Activated CD4-positive, alpha-beta T cell treated with anti-CD3 and anti-CD28 coated beads for 24 hours (primary cell): ENCODE measurements at regions not wholly inside any gene's neighbourhood (a gene's known extent, or its start where the extent isn't known, plus 50 kb on each side); places are given as distances from the start of the nearest gene placed in this dataset.

Source experiments
- DNase-seq, 2 donors: peaks; one replicate each; pipeline ENCODE4 v3.0.0-alpha.2; 2020; ENCODE audit warnings: low read depth in 2 of 2

DNA sequence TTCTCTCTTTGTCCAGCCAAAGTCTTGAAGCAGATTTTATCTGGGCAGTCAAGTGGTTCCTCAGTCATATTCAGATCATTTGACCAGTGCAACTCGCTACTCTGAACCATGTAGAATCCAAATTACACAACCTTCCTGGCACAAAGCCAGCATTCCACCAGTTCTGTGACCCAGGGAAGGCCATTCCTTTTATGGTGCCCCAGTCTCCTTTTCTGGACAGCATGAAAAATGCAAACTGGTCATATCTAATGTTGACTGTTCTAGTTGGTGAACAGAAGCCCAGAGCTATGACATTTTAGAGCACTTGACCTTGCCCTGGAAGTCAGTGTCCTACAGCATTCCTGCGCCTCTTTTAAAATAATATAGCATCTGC, 364.6 kb downstream of the BRINP1 start:
- DNase-seq = no peak

DNA sequence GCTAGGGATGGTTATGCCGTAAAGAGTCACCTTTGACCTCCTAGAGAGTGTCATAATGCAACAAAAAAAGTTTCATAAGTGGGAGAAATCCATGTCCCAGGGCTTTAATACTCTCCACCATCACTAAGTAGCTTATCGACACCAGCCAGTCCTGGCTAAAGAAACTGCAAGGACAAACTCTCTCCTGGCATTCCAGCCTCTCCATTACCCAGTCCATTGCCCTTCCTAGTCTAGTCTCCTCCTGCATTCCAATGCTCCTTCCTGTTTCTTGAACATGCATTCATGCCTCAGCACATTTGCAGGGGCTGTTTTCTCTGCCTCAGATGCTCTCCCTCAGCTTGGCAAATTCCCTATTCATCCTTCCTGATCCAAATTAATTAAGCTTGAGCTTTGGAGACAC, 364.1 kb downstream of the BRINP1 start:
- DNase-seq = no peak

DNA sequence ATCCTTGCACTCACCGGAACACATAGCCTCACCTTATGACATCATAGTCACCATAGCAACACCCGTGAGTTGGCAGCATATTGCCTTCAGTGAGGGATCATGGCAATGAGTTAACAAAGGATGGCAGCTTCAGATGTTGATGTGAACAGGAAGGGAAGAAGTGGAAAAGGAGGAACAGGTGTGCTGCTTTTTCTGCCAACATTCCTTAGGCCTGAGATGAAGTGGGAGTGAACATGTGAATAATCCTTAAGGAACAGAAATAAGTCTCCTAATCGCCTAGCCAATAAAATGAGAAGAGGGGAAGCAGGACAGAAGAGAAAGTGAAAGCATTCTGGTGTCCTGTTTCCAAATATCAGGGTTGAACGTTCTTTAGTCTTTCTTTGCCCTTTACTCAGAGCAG, 360.0 kb downstream of the BRINP1 start:
- no peak for DNase-seq

DNA sequence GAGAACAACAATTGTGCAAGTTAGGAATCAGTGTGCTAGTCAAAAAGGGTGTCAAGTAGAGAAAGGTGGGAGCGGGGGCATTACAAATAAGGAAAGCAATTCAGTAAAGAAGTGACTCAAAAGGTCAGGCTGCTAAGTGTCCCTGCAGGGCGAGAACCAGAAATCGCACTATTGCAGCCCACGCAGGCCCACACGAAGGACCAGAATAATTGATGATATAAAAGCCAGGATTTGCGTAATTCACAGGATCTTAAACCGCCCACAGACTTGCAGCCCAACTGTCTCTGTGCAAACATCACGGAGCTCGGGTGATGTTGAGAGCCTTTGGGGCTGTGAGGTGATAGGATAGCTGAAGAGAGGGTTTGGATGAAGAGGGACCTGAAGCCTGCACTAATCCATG, 349.0 kb downstream of the BRINP1 start:
- DNase-seq = no peak

DNA sequence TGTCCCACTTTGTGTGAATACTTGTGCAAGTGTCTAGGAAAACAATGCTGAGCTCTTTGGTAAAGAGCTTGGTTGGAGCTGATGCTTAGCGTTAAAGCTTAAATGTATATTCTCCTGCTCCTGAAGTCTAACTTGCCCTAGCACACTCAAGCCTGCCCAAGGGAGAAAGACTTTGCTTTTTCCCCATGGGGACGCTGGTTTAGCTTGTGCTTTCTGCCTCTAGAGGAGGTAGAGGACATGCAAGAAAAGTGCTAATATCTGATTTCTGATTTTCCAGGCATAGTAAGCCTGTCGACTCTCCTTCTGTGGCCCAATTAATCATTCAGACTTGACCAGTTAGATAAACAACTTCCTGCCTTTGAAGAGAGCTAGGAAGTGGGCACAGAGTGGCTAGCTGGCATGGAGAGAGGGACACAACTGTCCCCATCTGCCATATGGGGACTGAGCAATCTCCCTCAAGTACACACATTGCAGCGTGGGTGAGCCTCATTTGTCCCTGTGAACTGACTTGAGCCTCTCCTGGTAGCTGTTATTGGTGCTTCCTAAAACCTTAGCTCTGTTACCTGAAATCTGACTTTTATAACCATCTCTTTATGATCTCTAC, 348.4 kb downstream of the BRINP1 start:
- no peak for DNase-seq

DNA sequence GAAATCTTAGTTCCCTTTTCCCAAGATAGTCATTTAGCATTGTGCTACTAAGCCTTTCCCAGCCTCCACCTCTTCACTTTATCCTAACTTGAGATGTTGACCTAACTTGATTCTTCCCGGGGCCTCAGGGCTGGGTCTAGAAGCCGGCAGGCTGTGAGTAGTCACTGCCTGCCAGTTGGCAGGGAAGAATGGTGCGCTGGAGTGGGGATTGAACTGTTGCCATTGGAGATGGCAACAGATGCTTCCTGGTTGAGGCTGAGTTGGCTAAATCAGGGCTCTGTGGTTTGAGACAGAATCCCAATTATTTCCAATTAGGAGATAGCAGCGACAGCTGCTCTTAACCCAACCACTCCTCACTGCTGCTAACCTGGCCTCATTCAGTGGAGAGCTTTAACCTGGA, 343.1 kb downstream of the BRINP1 start:
- no peak for DNase-seq

DNA sequence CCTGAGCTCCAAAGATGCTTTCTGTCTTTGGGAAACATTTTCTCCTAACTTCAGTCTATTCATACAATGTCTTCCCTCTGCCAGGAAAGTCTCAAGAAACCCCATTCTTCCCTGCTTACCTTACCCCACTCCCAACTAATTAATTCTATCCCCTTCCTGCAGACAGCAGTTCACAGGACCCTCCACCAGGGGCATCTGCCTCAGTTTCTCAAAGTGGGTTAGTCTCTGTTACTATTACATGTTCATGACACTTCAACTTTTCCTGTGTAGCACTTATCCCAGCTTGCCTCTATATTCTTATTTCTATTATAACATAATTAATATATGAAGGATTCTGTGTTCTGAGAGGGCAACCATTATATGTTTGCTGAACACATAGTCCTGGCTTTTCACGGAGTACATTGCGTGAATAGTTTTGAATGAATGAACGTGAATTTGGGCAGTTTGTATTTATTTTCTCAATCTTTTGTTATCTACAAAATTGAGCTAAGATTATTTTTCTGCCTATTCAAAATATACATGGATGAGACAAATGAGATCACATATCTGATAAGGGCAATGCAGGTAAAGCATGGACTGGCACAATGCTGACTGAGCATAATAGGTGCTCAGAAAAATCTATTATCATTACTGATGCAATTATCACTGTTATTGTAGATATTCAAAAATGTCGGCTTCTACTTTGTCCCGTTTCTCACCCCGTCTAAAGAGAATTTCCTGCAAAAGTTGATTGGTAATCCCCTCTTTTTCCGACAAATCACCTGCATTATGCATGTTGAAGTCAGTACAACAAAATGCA, 341.1 kb downstream of the BRINP1 start:
- no peak for DNase-seq

DNA sequence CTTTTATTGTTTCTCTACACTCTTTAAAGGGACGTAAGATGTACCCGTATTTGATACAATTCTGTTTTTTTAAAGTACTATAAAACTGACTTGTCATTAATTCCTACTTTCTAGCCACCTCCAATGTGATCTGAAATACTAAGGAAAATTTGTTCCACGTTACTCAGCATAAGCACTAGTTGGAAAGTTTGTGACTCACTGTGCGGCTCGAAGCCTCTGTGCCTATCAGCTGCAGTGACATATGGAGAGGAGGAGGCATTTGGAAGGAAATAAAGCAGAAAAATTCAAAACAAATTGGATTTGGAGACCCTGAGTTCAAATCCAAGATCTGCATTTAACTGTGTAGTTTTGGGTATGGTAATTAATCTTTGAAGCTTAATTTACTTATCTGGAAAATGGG, 339.3 kb downstream of the BRINP1 start:
- DNase-seq = no peak

DNA sequence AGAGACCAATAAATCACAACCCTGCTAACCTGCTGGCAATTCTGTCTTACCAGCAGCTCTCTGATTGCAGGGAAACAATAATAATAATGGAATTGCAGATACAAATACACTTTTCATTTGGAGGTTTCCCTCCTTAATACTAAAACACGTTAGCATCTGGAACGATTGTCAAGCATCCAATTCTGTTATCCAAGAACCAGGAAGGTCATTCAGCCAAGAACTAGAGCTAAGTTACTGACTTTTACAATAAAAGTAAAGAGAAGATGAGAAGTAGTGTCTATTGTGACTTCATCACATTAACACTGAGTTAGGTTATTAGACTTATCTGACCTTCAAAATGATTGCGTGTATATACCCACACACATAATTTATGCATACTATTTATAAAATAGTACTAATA, 335.6 kb downstream of the BRINP1 start:
- DNase-seq = no peak

DNA sequence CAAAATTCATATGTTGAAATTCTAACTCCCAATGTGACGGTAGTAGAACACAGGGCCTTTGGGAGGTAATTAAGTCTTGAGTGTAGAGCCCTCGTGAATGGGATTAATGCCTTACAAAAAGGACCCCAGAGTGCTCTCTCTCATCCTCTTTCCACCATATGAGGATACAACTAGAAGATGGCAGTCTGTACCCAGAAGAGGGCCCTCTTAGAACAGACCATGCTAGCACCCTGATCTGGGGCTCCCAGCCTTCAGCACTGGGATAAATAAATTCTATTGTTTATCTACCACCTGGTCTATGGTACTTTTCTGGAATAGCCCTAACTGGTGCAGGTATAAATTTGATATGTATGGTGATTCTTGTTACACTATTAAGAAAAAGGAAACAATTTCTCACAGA, 332.3 kb downstream of the BRINP1 start:
- DNase-seq = no peak

DNA sequence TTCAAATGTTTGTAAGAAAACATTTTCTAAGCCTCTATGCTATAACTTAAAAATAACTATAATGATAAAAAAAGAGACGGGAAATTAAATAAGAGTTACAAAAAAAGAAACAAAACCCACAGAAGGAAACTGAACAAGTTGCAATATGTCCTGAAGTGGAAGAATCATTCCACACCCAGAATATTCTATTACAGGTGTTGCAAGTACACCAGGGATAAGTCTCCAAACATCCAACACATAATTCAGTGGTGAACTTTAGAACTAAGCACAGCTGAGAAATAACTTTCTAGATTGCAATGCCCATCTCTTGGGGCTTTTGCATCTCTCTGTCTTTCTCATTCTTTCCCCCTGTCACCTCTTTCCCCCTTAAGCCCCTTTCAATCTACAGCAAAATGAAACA, 325.2 kb downstream of the BRINP1 start:
- no peak for DNase-seq

DNA sequence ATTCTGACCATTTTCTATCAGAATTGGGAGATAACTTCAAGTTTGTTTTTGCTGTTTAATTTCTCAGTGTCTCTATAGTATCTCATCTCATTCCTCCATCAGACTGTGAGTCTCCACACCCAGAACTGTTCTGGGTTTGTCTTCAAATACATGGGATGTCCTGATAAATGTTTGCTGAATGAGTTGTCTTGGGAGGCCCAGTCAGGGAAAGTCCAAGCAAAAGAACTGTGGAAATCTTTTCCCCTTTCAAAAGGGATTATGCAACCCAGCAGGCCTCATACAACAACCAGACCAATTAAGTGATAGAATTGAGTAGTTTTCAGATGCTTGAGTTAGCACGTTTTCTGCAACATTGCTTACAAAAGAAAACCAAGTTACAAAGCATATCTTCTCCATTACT, 324.4 kb downstream of the BRINP1 start:
- DNase-seq = no peak

DNA sequence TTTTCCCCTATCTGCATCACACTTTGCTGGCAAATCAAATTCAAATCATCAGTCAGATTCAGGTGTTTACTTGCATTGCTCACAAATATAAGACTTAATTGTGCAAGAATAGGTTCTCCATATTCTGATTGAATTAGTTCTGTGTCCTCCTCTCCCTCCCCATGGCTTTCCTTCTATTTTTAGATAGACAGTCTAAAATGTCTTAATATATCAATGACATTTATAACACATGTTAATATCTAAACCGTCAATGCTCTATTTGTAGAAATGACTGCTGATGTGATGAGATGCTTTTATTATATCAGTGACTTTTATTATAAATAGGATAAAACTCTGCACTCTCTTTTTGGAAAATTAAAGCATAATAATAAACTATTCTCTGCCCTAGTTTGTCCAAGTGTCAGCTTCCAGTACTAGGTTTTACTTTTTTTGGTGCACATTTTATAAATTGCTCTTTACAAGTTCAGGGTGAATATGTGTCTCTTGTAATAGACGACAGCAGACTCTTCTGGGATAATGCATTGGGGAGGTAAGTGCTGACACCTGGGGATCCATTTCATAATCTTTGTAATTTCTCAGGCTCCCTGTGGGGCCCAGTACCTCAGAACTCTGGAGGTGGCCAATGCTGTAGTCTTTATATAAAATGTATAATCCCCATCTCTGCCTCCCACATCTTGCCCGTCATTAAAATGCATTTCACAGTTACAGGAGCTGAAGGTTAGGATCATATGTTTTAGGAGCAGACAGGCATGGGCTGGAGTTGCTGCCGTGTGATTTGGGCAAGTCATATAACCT, 321.5 kb downstream of the BRINP1 start:
- no peak for DNase-seq

DNA sequence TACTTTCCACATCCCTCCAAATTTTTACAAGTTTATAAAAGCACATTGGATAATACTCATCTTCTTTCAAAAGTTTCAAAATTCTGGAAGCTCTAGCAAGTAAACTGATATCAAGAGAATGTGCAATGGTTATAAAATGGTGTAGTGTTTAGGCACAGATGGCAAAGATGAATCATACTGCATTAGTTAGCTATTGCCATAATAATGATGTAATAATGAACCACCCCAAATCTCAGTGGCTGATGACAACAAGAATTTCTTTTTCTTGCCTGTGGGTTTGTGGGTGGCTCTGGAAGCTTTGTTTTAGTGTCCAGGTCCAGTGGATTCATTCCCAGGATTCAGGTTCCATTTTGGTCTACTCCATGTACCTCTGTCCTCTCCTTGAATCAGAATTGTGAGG, 319.0 kb downstream of the BRINP1 start:
- no peak for DNase-seq

DNA sequence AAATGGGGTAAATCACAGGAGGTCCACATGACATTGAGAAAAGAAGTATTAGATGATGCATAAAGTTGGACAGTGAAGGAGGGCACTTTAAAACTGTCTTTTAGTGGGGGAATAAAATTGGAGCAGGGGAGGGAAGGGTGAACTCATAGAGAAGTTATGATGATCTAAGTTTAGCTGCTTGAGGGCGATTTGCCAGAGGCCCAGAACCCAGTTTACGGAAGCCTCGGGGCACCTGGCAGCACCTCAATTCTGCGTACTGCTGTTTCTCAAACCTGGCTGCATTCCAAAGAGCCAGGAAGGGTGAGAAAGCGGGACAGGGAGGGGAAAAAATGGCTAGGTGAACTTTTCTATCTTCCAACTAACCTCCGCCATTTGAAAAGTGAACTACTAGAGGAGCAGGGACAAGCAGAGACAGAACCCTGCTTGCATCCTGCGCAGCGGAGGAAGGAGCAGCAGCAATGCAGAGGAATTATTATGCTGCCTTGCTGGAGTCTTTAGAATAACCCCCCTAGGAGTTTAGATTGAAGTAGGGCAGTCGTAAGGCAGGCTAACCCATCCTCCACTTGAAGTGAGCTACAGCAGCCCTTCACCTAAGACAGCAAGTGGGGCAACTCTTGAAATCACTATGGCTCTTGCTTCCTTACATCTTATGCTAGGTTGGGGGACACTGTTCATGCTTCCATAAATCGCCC, 316.8 kb downstream of the BRINP1 start:
- DNase-seq = no peak

DNA sequence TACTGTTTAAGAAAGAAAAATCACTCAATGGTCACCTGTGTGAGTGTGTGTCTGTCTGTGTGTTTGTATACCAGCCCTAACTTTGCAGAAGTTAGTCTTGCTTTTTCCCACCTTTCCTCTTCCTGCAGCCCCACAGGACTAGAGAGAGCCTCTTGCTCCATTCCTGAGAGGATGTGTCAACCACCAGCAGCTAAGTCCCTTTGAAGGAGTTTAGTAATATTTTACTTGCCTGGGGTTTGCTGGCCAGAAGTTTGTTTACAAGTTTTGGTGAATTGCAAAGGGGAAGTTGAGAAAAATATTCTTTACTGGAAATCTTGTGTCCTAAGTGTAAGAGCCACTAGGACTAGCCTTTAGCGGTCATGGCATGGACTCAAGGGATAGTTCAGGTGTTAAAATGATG, 316.2 kb downstream of the BRINP1 start:
- no peak for DNase-seq

DNA sequence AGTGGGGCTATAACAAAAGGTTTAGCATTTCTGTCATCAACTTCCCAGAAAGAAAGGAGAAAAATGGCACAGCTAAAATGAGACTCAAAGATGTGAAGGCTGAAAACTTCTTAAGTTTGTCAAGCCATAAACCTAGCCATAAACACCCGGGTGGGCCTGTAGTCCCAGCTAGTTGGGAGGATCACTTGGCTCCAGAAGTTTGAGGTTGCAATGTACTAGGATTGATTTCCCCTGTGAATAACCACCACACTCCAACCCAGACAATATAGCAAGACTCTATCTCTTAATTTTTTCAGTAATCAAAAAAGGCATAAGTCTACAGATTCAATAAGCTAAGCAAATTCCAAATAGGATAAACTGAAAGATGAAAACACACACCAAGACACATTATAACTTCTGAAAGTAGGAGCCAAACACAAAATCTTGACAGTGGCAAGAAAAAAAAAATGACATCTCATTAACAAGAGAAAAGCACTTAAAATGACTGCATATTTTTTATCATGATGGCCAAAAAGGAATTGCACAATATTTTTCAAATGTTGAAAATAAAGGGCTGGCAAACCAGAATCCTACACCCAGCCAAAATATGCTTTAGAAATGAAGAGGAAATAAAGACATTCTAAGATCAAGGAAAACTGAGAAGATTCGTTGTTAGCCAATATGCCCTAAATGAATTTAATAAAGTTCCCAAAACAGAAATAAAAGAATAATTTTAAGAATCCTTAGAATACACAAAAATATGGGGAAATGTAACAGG, 308.4 kb downstream of the BRINP1 start:
- DNase-seq = no peak

DNA sequence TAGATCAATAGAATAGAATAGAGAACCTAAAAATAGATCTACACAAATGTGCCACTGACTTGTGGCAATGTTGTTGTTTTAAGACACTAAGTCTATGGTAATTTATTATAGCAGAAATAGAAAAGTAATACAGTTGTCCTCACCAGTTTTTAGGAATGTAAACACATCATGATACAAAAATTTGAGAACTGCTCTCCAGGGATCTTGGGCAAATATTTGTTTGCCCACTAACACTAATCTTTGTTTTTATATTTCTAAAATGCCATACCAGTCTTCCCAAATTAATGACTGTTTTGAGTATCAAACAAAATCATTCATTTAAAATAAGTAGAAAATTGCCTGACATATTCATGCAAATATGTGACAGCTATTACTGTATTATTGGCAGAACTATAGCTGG, 297.6 kb downstream of the BRINP1 start:
- DNase-seq = no peak

DNA sequence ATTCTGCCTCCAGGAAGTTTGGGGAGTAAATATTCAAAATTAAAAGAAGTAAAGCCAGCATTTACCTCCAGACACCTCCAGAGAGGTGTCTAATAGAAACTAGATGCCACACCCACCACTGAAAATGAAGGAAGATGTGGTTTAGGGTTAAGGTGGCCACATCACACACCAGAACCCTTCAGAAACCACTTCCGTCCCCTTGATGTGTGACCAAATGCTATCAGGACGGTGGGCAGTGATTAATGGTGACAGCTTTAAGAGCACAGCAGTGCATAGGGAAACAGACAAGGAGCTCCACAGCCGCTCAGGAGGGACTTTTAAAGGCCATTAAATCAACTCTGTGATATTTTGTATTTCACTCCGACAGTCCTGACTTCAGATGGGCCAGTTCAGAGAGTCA, 295.2 kb downstream of the BRINP1 start:
- no peak for DNase-seq

DNA sequence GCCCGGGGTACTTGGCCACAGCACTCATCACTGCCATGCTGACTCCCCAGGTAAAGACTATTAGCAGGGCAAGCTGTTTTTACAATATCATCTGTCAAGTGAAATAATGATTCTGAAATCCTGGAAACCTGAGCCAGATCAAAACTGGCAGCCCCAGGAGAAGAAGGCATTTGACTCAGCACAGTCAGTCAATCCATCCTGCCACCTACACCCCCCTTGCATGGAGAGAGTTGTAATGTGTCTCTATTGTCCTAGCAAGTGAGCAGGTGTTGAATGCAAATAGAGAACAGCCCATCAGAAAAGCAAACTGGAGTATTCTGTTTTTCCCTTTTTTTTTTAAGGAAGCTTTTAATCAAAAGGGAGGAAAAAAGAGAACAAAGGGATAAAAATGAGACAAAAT, 291.2 kb downstream of the BRINP1 start:
- no peak for DNase-seq

DNA sequence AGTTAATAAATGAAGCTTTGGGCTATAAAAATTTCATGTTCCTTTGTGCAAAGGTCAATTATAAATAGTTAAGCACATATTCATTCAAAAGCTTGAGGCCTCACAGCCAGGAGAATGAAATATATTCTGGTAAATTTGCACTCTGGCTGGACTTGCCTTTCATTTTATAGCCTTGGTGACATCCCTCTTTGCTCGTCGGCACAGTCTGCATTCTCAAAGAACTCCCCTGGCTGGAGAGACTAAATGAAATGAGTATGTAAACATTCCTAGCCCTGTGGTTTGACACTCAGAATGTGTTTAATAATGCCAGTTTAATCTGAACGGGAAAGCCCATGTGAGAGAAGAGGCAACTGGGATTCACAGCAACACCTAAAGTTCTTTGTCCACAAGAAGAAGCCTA, 285.6 kb downstream of the BRINP1 start:
- DNase-seq = no peak

DNA sequence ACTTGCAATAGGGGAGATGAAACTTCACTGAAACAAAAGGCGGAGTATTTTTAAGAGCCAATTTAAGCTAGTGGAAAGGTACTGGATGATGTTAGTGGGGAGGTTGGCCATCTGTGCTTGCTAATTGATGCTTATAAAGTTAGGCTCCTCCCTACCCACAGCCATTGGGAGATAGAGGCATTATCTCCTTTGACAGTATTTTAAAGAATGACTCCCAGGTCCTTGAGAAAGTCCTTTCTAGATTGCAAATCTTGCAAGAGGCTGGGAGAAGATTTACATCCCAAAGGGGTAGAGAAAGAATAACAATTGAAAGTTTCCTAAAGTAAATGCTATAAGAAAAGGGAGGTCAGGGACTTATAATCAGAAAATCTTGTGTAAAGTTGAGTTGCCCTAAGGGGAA, 282.6 kb downstream of the BRINP1 start:
- DNase-seq = no peak
